ENCODE measurements at regions not wholly inside any gene's neighbourhood (a gene's known extent, or its start where the extent isn't known, plus 50 kb on each side); places are given as distances from the start of the nearest gene placed in this dataset.

DNA sequence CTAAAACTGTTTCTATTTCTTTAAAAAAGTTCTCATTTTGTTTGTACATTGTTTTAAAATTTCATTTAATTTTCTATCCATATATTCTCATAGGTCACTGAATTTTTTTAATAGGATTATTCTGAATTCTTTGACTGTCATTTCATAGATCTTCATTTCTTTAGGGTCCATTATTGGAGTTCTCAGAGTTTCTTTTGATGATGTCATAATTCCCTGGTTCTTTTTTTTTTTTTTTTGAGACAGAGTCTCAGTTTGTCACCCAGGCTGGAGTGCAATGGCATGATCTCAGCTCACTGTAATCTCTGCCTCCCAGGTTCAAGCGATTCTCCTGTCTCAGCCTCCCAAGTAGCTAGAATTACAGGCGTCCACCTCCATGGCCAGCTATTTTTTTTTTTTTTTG, 89.9 kb downstream of the DMRT2 start:
- TF ChIP-seq, protein P1, sequence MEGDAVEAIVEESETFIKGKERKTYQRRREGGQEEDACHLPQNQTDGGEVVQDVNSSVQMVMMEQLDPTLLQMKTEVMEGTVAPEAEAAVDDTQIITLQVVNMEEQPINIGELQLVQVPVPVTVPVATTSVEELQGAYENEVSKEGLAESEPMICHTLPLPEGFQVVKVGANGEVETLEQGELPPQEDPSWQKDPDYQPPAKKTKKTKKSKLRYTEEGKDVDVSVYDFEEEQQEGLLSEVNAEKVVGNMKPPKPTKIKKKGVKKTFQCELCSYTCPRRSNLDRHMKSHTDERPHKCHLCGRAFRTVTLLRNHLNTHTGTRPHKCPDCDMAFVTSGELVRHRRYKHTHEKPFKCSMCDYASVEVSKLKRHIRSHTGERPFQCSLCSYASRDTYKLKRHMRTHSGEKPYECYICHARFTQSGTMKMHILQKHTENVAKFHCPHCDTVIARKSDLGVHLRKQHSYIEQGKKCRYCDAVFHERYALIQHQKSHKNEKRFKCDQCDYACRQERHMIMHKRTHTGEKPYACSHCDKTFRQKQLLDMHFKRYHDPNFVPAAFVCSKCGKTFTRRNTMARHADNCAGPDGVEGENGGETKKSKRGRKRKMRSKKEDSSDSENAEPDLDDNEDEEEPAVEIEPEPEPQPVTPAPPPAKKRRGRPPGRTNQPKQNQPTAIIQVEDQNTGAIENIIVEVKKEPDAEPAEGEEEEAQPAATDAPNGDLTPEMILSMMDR (IDR thresholded peaks at IDR 0.05) = no peak
- TF ChIP-seq EP300 (IDR thresholded peaks at IDR 0.05) = no peak
